ENCODE measurements at regions not wholly inside any gene's neighbourhood (a gene's known extent, or its start where the extent isn't known, plus 50 kb on each side); places are given as distances from the start of the nearest gene placed in this dataset.

DNA sequence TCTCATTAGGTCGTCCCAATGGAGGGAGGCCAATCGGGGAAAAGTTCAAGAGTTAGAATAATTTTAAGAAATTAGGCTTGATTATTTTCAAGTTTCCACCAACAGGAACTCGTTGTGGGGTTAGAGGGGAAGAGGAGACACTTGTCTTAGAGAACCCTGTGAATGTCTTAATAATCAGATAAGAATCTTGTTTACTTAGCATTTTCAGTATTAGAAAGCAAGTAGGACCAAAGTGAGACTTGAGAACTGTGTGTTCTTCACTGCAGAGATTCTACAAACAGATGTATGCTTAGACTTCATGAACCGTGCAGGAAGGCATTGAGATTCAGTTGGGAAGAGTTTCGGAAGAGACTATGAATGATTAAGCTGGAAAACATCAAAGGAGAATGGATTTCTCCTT lies 69.0 kb upstream of the HMHB1 start:
- TF ChIP-seq CTCF (IDR thresholded peaks at IDR 0.05) (no peak), POLR2A (IDR thresholded peaks at IDR 0.05) (no peak)
